ENCODE measurements at regions not wholly inside any gene's neighbourhood (a gene's known extent, or its start where the extent isn't known, plus 50 kb on each side); places are given as distances from the start of the nearest gene placed in this dataset.
"Not testable (repeated sequence)": the region's sequence is repeated elsewhere in the genome, so short reads cannot be mapped to it uniquely, and the experiment has no call there.

DNA sequence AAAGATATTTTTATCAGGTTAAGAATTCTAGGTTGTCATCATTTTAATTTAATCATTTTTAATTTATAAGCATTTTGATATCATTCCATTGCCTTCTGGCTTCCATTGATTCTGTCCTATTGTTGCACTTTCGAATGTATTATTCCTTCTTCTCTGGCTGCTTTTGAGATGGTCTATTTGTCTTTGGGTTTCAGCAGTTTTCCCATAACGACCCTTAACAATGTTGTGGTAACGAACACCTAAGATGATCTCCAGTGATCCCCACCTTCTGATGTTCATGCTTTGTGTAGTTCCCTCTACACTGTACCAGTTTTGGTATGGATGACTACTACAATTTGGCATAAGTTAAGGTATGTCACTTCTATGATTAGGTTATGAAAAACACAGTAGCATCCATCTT, 59.9 kb downstream of the MINAR1 start:
- no peak for DNase-seq

DNA sequence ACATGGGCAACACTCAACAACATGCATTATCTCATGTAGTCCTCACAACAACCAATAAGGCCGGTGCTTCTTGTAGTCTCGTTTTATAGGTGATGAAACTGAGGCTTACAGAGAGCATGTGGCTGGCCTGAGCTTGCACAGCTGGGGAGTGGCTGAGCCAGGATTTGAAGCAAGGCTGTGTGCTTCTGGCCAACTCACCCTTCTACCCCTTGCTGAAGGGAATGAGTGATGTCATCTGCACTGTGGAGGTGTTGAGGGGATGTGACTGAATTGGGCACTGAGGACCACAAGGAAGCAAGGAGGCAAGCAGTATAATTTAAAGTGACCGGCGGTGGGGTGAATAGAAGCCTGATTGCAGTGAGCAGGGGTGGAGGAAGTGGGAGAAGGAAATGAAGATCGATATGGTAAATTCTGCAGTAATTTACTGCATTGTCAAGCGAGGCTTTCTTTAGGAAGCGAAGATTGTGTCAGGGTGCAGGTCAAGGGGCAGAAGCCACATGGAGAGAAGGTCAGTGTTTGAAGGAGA, 62.3 kb downstream of the MINAR1 start:
- DNase-seq: no peak

DNA sequence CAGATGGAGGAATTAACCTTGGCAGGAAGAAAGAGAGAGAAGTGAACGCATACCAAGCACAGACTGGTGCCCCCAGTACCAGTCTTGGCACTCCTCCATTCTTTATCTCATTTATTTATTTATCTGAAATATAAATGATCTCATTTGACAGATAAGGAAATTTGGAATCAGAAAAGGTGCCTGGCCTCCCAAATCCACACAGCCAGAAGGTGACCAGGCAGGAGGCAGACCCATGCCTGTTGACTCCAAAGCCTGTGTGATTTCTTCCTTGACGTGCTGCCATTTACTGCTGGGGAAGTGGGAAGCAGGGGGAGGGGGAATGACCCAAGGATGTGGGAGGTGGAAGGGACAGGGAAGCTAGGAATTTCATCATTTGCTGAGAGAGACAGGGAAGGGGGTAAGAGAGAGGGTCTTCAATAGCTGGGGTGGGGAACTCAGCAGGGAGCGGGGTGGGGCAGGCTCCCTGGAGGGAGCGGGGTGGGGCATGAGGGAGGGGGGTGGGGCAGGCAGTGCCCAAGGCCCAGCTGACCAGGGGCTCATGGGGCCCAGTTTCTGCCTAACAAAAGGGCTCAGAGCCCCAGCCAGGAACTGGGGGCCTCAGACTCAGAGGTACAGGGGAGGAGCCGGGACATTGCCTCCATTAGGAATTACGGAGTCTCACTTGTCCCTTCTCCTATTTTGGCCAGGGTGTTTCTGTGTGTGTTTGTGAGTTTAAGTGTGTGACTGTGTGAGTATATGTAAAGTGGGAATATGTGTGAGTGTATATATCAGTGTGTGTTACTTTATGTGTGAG, 63.0 kb downstream of the MINAR1 start:
- DNase-seq: no peak

DNA sequence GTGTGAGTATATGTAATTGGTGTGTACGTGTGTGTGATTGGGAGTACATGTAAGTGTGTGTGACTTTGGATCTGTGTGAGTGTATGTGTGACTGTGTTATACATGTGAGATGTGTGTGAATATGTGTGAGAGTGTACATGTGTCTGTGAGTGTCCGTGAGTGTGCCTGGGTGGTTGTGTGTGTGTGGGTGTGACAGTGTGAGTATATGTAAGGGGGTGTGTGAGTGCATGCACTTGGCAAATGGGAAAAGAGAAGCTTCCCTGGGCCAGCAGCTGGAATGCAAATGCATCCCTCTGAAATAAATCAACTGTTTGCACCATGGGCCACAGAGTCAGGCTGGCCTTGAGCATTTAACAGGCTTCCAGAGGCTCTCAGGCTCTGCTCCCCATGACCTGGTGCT, 63.6 kb downstream of the MINAR1 start:
- no peak for DNase-seq

DNA sequence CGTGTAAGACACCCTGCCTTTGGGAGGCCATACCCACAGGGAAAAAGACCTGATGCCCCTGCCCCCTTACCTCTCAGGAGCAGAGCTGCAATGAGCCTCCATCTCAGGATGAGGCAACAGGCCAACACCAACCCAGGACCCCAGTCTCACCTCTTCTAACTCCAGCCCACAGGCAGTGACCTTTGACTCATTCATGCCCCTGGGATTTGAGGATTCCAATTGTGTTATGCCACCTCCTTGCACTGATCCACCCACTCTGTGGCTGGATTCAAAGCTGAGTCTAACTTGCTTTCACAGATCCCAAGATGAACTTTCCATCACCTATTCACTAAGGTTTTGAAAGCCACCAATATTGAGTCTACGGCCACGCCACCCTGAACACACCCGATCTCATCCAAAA, 64.7 kb downstream of the MINAR1 start:
- DNase-seq: no peak

DNA sequence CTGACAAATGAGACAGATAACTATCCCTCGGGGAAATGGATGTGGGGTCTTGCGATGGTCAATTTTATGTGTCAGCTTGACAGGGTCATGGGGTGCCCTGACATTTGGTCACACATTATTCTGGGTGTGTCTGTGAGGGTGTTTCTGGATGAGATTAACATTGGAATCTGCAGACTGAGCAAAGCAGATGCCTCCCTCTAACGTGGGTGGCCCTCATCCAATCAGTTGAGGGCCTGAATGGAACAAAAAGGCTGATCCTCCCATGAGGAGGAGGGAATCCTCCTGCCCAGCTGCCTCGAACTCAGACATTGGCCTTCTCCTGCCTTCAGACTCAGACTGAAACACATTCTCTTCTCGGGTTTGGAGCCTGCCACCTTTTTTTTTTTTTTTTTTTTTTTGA, 69.0 kb downstream of the MINAR1 start:
- DNase-seq: no peak

DNA sequence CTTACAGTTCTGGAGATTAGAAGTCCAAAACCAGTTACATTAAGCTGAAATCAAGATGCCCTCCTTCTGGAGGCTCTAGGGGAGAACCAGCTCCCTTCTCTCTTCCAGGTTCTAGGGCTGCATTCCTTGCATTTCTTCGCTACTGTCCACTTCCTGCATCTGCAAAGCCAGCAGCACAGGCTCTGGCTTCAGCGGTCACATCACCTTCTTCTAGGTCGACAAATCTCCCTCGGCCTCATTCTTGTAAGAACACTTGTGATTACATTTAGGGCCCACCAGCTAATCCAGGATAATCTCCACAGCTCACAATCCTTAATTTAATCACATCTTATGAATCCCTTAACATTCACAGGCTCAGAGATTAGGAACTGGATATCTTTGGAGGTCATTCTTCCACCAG, 73.8 kb downstream of the MINAR1 start:
- DNase-seq: no peak

DNA sequence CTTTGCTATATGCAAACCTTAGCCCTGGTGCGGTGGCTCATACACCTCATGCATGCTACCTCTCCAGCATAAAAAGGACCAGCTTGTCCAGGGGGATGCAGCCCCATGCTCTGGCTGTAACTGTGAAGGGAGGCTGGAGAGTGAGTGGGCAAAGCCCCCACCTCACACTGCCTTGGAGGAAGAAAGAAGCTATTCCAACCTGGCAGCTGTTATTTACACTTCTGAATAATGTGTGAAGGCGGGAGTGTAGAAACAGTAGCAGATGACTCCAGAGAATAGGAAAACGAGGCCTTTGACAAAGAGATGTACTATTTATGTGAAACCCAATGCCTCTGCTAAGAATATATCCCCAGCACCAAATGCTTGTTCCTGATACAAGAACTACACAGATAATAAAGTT, 80.7 kb downstream of the MINAR1 start:
- not testable (repeated sequence) for DNase-seq

DNA sequence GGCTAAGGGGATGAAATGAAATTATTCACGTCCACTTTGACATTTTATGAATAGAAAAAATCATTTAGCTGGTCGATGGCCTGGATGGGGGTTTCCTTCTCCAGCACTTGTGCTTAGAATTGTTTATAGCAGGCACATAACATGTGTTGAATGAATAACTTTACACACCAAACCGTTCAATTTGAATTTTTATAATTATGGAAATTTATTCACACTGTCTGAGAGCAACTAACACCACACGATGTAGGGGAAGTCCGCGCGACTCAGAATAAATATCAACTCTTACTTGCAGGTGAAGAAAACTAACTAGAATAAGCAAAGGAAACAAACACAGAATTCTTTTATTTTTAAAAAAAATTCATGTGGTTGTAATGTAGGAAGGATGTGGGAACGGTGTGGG, 81.3 kb downstream of the MINAR1 start:
- DNase-seq: no peak

DNA sequence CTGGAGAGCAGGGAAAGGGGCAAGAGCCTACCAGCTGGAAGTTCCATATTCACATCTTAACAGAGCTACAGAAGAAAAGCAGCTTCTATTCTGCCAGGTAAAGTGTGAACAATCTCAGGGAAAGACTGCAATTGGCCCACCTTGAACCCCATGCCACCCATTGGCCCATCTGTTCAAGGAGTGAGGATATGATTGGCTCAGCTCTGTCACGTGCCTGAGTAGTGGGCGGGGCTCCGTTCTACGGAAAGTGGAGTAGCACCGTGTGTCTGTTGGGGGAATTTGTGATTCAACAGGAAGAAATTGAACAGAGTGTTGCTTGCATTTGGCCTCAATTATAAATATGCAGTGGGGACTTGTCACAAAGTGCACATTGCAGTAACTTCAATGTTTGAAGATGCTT, 81.8 kb downstream of the MINAR1 start:
- no peak for DNase-seq

DNA sequence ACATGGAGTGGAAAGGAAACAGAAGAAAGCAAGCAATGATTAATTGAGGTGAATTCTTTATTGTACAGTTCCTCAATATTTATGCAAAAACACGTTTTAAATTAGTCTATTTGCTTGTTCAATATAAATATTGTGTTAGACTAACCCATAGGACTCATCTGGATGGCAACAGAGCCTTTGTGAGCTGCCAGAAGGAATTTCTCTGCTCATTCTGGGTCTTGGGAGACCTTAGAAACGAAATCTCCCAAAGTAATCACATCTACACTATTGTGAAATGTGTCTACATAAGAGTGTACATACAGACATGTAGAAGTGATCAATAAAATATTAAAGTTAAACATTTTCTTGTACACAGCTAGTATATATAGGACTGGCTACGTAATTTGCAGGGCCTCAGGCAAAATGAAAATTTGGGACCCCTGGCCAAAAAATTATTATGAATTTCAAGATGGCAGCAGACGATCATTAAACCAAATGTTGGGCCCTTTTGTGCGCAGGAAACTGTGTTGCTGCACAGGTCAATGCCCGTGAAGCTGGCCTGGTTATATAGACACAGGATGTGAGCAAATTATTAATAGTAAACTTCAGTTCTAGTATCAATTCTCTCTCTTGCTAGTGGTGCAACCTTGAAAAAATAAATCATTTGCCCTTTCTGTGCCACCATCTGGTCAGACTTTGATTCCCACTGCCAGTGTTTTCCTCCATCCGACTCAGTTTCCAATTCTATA, 83.3 kb downstream of the MINAR1 start:
- DNase-seq: no peak

DNA sequence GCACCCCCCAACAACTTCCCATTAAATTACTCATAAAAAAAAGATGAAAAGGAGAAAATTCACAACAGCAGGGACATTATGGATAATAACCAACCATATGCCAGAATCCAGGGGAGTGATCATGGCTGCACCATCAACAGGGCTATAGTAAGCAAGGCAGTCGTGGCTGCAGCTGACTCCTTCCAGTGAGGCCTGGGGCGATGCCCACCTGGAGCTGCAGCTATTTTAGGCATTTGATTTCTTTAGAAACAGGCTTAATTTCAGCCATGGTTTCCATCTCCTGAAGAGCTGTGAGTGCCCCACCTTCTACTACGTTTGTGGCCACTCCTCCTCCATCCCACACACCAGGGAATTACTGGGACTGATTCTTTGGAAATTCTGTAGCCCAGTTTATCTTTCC, 84.0 kb downstream of the MINAR1 start:
- DNase-seq: no peak

DNA sequence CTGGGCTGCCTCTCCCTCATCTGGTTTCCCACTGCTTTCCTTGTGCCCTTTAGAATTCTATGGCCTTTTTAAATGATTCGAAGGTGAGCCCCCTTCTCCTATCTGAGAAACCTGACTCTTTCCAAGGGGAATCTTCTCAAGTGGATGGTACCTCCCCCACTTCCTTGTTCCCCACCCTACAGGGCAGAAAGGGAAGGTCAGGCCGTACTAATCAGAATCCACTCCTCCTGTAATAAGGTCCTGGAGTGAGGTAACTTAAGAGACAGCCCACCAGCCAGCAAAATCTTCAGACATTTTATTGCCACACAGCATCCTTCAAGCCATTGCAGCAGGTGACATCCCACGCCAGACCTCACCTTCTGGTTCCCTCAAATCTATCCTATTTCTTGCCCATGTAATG, 84.5 kb downstream of the MINAR1 start:
- no peak for DNase-seq

DNA sequence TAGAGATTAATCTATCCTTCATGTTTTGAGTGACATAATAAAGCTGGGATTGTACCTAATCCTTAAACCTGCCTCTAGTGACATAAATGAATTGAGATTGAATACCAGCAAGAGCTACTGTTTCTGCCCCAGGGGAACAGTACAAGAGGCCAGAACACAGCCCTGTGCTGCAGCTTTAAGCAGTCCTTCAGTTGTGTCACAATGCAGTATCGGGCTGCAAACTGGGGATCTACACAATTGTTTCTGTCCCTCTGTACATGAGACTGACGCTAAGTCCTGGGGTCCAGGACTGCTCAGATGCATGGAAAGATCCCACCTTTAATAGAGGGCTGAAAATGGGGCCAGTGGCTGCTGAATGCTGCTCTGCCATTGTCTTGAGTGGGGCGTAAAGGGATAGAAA, 87.5 kb downstream of the MINAR1 start:
- no peak for DNase-seq

DNA sequence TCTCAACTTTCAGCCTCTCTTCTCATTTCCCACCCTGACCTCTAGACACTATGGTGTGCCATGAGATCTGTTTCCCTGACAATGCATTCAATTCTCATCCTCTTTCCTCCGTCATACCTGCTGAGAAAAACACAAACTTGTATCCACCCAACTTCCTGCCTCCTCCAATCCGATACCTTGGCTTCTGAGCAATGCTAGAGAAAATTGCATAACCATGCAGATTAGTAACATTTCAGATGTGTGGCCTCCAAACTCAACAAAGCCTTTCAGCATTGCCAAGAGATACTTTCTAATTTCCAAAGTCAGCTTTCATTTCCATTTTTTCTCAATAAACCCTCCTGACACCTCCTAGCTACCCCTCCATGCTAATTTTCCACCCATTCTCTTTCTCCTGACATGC, 88.5 kb downstream of the MINAR1 start:
- no peak for DNase-seq

DNA sequence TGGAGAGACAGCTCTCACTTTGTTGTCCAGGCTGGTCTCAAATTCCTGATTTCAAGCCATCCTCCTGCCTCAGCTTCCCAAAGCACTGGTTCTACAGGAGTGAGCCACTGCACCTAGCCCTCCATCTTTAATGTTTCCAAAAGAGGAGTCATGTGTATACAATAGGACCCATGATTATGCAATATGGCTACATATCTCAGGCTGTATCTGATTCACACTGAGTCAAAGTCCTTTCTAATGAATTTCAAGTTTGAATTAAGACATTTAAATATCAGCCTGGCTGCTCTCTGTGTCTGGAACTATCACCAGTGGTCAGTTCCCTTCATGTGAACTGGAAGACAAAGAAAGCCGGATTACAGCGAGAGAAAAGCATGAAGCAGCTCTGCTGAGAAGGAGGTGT, 90.5 kb downstream of the MINAR1 start:
- DNase-seq: no peak

DNA sequence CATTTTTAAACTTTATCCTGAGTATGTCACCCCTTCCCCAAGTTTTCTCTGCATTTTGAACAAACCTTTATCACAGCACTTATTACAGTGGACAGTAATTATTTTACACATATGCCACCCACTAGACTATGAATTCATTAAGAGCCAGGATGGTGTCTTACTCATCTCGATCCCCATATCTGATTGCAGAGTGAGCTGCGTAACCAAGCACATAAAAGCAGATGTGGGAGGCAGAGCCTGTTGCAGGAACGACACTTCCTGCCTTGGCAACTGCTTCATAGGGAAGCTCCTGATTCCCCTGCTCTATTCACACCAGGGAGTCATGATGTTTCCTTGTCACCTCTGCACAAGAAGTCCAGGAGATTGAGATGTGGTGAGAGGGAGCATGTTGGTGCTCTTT, 91.1 kb downstream of the MINAR1 start:
- no peak for DNase-seq

DNA sequence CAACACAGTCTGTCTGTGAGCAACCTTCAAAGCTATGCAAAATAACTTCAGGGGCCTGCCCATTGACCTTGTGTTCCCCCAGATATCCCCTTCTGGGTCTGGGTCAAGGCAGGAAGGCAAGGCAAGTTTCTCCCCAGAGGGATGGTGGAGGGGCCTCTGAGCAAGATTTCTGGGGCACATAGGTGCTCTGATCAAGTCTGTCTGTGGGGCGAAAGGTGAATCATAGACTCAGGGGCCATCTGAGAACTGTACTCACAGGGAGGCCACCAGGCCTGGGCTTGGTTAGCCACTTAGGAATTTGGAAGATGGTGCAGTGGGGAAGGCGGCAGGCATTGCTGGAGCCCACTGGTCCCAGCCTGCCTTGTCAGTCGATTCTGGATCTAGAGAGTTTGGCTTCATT, 92.4 kb downstream of the MINAR1 start:
- no peak for DNase-seq

DNA sequence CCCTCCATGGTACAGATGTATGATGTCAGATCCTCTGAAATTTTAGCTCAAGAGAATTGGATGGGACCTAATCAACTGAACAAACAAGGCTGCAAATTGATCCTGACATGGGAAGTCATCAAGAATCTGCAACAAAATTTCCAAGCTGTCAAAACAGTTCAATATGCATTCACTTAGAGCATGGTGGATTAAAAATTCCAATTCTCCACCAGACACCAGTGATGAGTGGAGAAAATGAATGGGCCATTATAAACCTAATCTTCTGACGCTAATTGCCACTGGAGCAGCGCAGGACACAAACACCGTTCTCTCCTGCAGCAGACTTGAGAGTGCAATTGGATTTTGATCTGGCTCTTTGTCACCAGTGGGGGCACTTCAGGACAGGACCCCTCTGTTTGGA, 94.2 kb downstream of the MINAR1 start:
- no peak for DNase-seq

DNA sequence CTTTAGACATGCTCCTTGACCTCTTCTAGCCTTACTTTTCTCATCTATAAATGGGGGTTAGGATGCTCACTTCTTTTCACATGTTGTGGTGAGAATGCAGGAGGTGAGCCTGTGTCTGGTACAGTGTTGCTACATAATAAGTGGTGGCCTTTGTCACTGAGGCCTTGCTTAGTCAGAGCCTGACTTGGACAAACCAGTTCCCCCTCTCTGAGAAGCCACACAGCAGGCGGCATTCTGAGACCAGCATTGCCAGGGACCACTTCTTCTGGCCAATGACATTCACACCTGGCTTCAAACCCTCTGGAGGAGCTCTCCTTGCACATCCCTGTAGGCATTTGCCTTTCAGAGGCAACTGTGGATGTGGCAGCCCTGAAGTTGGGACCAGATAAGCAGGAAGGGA, 95.7 kb downstream of the MINAR1 start:
- DNase-seq: no peak

DNA sequence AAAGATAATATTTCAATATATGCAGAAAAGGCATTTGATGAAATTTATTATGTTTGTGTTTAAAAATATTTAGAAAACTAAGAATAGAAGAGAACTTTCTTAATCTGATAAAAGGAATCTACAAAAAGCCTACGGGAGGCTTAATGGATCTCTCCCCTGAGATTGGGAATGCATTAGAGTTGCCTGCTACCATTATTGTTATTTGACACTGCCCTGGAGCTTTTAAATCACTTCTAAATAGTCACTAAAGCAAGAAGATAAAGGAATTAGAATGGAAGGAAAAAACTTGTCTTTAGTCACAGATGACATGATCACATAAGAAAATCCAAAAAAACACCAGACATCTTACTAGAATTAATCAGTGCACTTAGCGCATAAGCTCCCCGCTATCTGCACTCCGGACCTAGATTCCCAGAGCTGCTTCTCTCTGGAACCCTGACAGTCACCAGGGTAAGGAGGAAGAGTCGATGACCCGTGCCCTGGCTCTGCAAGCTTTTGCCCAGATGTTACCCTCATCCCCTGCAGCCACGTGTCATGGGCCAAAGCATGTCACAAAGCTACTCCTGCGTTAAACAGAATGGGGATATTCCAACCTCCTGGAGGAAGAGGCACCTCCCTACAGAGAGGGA, 97.1 kb downstream of the MINAR1 start:
- no peak for DNase-seq

DNA sequence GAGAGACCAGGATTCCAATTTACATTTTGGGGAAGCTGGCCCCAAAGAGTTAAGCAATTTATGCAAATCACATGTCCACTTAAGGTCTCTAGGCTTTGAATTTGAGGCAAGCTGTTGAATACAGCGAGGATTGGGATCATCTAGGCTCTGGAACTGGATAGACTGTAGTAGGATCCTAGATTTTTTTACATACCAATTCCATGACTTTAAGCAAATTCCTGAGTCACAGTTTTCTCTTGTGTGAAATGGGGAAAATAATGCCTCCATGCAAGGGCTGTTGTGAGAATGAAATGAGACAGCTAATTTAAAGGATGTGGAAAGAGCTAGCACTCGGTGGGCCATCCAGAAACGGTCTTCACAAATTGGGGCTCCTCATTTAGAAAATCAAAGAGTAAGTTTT, 103.4 kb downstream of the MINAR1 start:
- DNase-seq: no peak

DNA sequence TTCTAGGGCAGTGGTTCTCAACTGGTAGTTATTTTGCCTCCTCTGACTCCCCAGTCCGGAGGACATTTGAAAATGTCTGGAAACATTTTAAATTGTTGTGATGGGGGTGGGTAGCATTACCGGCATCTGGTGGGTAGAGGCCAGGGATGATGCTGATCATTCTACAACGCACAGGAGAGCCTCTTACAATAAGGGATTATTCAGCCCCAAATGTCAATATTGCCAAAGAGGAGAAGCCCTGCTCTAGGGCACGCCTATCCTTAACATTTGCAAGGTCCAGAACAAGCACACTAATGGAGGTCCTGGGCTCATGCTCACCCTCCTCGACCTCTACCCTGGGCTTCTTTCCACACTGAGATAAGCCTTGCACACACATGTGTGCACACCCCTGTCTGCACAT, 106.4 kb downstream of the MINAR1 start:
- DNase-seq: no peak

DNA sequence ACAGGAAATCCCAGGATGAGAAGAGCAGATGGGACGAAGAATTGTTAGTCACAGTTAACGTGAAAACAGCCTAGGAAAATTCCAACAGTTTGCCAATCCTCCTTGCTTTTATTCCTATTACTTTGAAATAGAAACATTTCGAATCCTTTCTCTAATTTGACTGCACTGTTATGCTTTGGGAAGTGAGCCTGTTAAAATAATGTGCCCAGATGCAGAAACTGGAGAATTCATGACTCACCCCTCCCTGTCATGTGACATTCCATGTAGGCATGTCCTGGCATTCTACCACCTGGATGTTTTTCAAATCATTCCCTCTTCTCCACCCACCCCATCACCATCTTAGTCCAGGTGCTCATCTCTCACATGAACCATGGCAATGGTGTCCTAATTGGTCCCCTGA, 107.3 kb downstream of the MINAR1 start:
- DNase-seq: no peak

Data from CD4-positive, alpha-beta T cell treated with Interleukin-1 beta for 1 hour (primary cell).